Common myeloid progenitor, CD34-positive (primary cell): ENCODE measurements at regions not wholly inside any gene's neighbourhood (a gene's known extent, or its start where the extent isn't known, plus 50 kb on each side); places are given as distances from the start of the nearest gene placed in this dataset.

ENCODE experiments used
- CTCF ChIA-PET: fragments of 350-600 bp; sonication (Branson Sonifier 250); formaldehyde crosslinking; loops from one replicate; lab custom pipeline; 2021; ENCODE audit warnings: antibody characterized with exemption; lab: Charles Lee
- POLR2A ChIA-PET: fragments of 350-600 bp; sonication (Branson Sonifier 250); formaldehyde crosslinking; loops from one replicate; lab custom pipeline; 2021; ENCODE audit warnings: antibody characterized with exemption; lab: Charles Lee
- DNase-seq, 3 donors: peaks; one replicate each; pipeline versions ENCODE4 v3.0.0 to v3.0.0-alpha.2; 2013
- H3K27ac ChIP-seq, 2 experiments: 1 replicate in 1 of 2; 2 replicates in 1 of 2; pipeline ENCODE4 v1.7.0; 2013; ENCODE audit warnings: inconsistent platforms in 2 of 2, low read length in 2 of 2, mild to moderate bottlenecking in 2 of 2, low read depth in 1 of 2, moderate library complexity in 1 of 2; ENCODE audit not compliant: severe bottlenecking in 2 of 2, insufficient read depth in 1 of 2, poor library complexity in 1 of 2
- H3K27me3 ChIP-seq, 5 experiments: replicated peaks in 2 of 5; 1 replicate in 3 of 5; 2 replicates in 2 of 5; pipeline versions ENCODE4 v1.6.1 to v1.7.0; 2013; ENCODE audit warnings: low read length in 4 of 5, mild to moderate bottlenecking in 2 of 5, moderate library complexity in 2 of 5, inconsistent platforms in 1 of 5; ENCODE audit not compliant: insufficient read depth in 5 of 5, control insufficient read depth in 4 of 5
- H3K36me3 ChIP-seq, 4 experiments: 1 replicate in 2 of 4; 2 replicates in 2 of 4; pipeline versions ENCODE4 v1.6.1 to v1.7.0; 2013; ENCODE audit warnings: low read length in 3 of 4, control low read depth in 1 of 4, mild to moderate bottlenecking in 1 of 4; ENCODE audit not compliant: control insufficient read depth in 4 of 4, insufficient read depth in 4 of 4
- H3K4me1 ChIP-seq, 4 experiments: 1 replicate in 3 of 4; 2 replicates in 1 of 4; pipeline versions ENCODE4 v1.6.1 to v1.7.1; 2013; ENCODE audit warnings: low read length in 3 of 4, mild to moderate bottlenecking in 3 of 4, control low read depth in 1 of 4, inconsistent platforms in 1 of 4, moderate library complexity in 1 of 4; ENCODE audit not compliant: control insufficient read depth in 4 of 4, insufficient read depth in 4 of 4; ENCODE audit errors: control extremely low read depth in 1 of 4
- H3K4me3 ChIP-seq, 7 experiments: 1 replicate in 4 of 7; 2 replicates in 3 of 7; pipeline versions ENCODE4 v1.5.1 to v1.7.0; 2013; ENCODE audit warnings: mild to moderate bottlenecking in 7 of 7, low read length in 6 of 7, moderate library complexity in 6 of 7, inconsistent platforms in 2 of 7, low read depth in 2 of 7, control low read depth in 1 of 7; ENCODE audit not compliant: insufficient read depth in 4 of 7, control insufficient read depth in 1 of 7; ENCODE audit errors: extremely low read depth in 1 of 7
- H3K9me3 ChIP-seq, 5 experiments: 1 replicate in 4 of 5; 2 replicates in 1 of 5; pipeline versions ENCODE4 v1.6.1 to v1.7.1; 2013; ENCODE audit warnings: low read length in 4 of 5, mild to moderate bottlenecking in 2 of 5, inconsistent platforms in 1 of 5, low read depth in 1 of 5, moderate library complexity in 1 of 5; ENCODE audit not compliant: control insufficient read depth in 4 of 5, insufficient read depth in 2 of 5; ENCODE audit errors: control extremely low read depth in 1 of 5
- WGBS: methylation state at CpG from one replicate; pipeline ENCODE4 v1.1.5; 2013; ENCODE audit not compliant: insufficient coverage; 5-methylcytosine and 5-hydroxymethylcytosine counted together

DNA sequence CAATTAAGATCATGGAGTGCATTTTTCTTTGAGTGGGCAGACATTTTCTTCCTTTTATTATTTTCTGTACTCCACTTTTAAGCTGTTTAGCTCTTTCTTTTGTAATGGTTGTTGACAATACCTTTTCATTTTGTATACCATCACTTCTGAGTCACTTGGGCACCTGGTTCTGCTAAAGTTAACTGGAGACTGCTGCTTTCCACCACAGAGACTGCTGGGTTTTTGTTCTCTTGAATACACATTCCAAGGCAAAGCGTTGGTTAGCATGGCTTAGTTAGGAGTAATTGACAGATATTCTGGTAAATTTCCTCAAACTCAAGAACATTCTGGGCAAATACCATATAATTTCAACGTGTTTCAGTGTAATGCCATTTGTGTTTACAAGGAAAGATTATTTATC lies 541.9 kb upstream of the CELF2 start:
- WGBS = no CpG with 5 or more reads among the region's 2 CpGs
- ChIA-PET CTCF (no interaction called here), POLR2A (no interaction called here)
- no peak overlapping the region for H3K27ac ChIP-seq
- peaks cover 0 to 9% (median 1%) of the 10 kb centered on the region in 5 experiments for H3K9me3 ChIP-seq
- no peaks in the 10 kb centered on the region for H3K4me1 ChIP-seq
- no peaks in the 10 kb centered on the region for H3K36me3 ChIP-seq
- no peaks in the 10 kb centered on the region for H3K27me3 ChIP-seq
- H3K4me3 ChIP-seq = no peak overlapping the region
- DNase-seq = no peak

DNA sequence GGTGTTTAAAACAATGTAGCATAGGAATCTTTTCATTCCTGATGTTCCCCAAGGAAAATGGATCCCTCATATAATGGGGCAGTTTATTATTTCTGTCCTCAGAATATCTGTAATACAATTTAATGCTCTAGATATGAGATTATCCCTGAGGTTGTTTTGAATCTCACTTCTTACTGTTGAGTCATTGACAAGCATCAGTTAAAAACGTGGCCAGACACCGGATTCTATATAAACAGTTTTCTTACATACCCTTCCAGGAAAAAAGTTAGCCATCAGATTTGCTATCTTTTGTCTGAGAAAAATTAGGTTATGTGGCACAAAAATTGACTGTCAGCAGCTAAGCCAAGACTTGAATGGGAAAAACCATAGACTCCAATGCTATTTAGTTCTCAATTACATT lies 539.8 kb upstream of the CELF2 start:
- CTCF ChIA-PET = interaction anchor here (1.2 kb wide), 1 partner anchor 9 kb away, joined by 3 read pairs; no protein-coding TSS in a partner anchor
- peaks cover 0 to 4% (median 1%) of the 10 kb centered on the region in 5 experiments for H3K9me3 ChIP-seq
- no peaks in the 10 kb centered on the region for H3K36me3 ChIP-seq
- H3K4me1 ChIP-seq = no peaks in the 10 kb centered on the region
- H3K27me3 ChIP-seq = peaks cover 0 to 2% (median 0%) of the 10 kb centered on the region in 5 experiments
- no CpG with 5 or more reads among the region's 2 CpGs for WGBS
- no peak for DNase-seq
- H3K27ac ChIP-seq = no peak overlapping the region
- no peak overlapping the region for H3K4me3 ChIP-seq
- POLR2A ChIA-PET = no interaction called here

DNA sequence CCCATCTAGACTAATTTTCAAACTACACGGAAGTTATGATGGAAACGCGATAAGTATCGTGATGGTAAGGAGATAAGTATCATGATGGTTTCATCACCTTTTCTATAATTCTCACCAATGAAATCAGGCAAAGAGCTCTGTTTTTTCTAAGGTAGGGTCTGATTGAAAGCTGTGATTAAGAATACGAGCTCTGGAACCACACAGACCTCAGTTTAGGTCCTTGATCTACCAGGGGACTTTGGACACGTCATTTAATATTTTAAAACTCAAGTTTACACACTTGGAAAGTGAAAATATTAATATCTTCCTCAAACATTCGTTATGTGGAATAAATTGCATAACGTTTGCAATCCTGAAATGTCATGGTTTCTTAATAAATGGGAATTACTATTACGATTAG lies 538.2 kb upstream of the CELF2 start:
- Histone ChIP-seq H3K4me1 (no peaks in the 10 kb centered on the region), H3K4me3 (no peak overlapping the region), H3K9me3 (no peaks in the 10 kb centered on the region), H3K36me3 (no peaks in the 10 kb centered on the region), H3K27ac (no peak overlapping the region), H3K27me3 (peaks cover 0 to 3% (median 0%) of the 10 kb centered on the region in 5 experiments)
- POLR2A ChIA-PET = no interaction called here
- DNase-seq = no peak
- WGBS = 89% methylated on average over 3 of the region's 9 CpGs
- CTCF ChIA-PET = no interaction called here

DNA sequence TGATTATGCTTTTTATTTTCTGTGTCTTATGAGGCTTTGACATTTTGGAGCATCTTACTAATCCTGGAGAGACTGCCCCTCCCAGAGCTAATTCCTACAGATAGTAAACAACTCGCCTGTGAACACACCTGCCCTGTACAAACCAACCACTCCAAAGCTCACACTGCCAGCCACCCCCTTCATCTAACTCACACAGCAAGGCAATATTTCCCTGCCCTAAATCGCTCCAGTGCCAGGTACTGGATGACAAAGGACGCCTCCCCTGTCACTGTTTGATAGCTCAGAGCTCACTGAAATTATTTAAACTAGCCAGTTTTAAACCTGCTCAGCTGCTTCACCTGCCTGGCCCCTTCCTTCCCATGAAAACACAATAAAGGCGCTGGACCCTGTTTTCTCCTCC lies 535.1 kb upstream of the CELF2 start:
- Histone ChIP-seq H3K4me3 (no peak overlapping the region), H3K27ac (no peak overlapping the region), H3K4me1 (no peaks in the 10 kb centered on the region), H3K27me3 (peaks cover 0 to 3% (median 0%) of the 10 kb centered on the region in 5 experiments), H3K36me3 (no peaks in the 10 kb centered on the region), H3K9me3 (no peaks in the 10 kb centered on the region)
- ChIA-PET CTCF (no interaction called here), POLR2A (no interaction called here)
- 70% methylated on average over 4 of the region's 4 CpGs for WGBS
- no peak for DNase-seq

DNA sequence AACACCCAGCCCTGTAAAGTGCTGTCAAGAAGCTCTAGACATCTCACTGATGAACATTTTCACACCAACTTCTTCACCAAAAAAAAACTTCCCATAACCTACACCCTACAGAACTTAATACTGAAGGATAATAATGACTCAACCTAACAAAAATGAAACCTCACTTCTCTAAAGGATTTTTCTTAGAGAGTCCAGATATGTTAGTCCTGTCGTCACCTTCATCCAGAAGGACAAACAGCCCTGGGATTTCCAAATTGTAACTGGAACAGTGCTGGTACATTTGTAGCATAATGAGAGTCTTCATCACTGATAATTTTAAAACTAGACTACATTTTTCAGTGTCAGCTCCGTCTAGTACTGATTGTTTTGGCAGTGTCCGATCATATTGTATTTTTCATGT lies 528.6 kb upstream of the CELF2 start:
- Histone ChIP-seq H3K27me3 (no peaks in the 10 kb centered on the region), H3K9me3 (no peaks in the 10 kb centered on the region), H3K4me1 (no peaks in the 10 kb centered on the region), H3K4me3 (no peak overlapping the region), H3K27ac (no peak overlapping the region), H3K36me3 (no peaks in the 10 kb centered on the region)
- POLR2A ChIA-PET = no interaction called here
- CTCF ChIA-PET = interaction anchor here (1.1 kb wide), 1 partner anchor 17 kb away, joined by 3 read pairs; no protein-coding TSS in a partner anchor
- no CpG with 5 or more reads among the region's 3 CpGs for WGBS
- no peak for DNase-seq

DNA sequence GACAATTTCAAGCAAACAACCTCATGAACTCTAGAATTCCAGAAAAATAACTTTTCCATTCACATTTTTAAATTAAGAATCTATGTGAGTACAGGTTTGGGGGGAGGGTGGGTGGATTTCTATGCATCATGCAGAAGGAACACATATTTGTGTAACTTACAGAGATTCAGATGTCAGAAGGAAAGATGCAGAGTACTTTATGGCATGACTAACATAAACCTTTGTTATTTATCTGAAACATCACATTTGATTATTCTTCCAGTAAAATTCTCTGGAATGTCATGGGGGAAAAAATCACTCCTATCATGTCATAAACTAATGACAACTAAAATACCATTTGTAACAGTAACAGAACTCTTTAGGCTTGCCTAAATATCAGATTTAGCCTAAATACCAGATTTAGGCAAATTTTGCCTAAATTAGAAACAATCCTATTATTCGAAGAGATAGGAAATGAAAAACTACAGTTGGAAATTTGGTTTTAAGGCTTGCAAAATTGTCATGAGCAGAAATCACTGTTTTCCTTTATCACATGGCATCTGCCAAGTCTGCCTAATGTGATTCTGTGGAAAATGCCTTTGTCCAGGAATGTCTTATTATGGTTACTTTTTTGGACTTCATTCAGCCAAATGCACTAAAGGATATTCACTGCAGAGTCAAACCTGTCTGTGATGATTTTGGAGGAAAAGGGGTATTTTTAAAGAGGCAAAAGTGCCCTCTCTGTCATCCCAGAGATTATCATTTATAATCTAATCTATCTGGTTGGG lies 527.7 kb upstream of the CELF2 start:
- WGBS = 100% methylated on average over 1 of the region's 1 CpG
- POLR2A ChIA-PET = no interaction called here
- no peak overlapping the region for H3K27ac ChIP-seq
- H3K9me3 ChIP-seq = no peaks in the 10 kb centered on the region
- H3K4me3 ChIP-seq = no peak overlapping the region
- no peak for DNase-seq
- H3K27me3 ChIP-seq = no peaks in the 10 kb centered on the region
- CTCF ChIA-PET = interaction anchor here (1.1 kb wide), 1 partner anchor 16 kb away, joined by 3 read pairs; no protein-coding TSS in a partner anchor
- H3K4me1 ChIP-seq = no peaks in the 10 kb centered on the region
- no peaks in the 10 kb centered on the region for H3K36me3 ChIP-seq

DNA sequence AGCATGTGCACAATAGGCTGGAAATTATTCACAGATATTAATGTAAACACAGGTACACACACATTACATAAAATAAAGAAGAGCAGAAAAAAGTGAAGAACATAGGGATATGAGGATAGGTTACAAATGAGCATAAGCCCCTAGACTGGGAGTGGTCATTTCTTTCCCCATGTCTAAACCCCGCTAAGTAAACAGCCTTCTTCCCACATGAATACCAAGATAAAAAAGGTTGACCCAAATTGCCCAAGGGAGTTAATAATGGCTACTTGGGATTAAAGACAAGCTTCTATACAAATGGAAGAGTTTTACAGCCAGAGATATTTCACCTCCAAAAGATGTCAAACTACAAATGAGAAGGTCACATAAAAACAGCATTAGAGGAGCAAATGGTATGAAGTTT lies 527.1 kb upstream of the CELF2 start:
- Histone ChIP-seq H3K4me3 (no peak overlapping the region), H3K36me3 (no peaks in the 10 kb centered on the region), H3K27ac (no peak overlapping the region), H3K9me3 (no peaks in the 10 kb centered on the region), H3K4me1 (no peaks in the 10 kb centered on the region), H3K27me3 (no peaks in the 10 kb centered on the region)
- DNase-seq = no peak
- CTCF ChIA-PET = interaction anchor here (1.2 kb wide), 1 partner anchor 14 kb away, joined by 3 read pairs; no protein-coding TSS in a partner anchor
- WGBS = no CpG with 5 or more reads among the region's 1 CpG
- POLR2A ChIA-PET = interaction anchor here (0.7 kb wide), 1 partner anchor 135 kb away, joined by 4 read pairs; no protein-coding TSS in a partner anchor
